Stimulated activated naive CD8-positive, alpha-beta T cell treated with anti-CD3 and anti-CD28 coated beads, Interleukin-15, Interleukin-2, amounts not matched to agents 100 ng/mL and 50 ng/mL, for 24 hours (primary cell): ENCODE measurements at regions not wholly inside any gene's neighbourhood (a gene's known extent, or its start where the extent isn't known, plus 50 kb on each side); places are given as distances from the start of the nearest gene placed in this dataset.

Experiments
- H3K27ac Mint-ChIP-seq: one replicate; pipeline ENCODE4 v1.8.0; 2021; ENCODE audit warnings: mild to moderate bottlenecking, mixed read lengths
- H3K27me3 Mint-ChIP-seq: one replicate; pipeline ENCODE4 v1.8.0; 2021; ENCODE audit warnings: mixed read lengths
- H3K36me3 Mint-ChIP-seq: one replicate; pipeline ENCODE4 v1.8.0; 2021; ENCODE audit warnings: low read depth, mixed read lengths
- H3K4me1 Mint-ChIP-seq: one replicate; pipeline ENCODE4 v1.8.0; 2021; ENCODE audit warnings: low read depth, mixed read lengths
- H3K4me3 Mint-ChIP-seq: one replicate; pipeline ENCODE4 v1.8.0; 2021; ENCODE audit warnings: mild to moderate bottlenecking, mixed read lengths
- H3K9me3 Mint-ChIP-seq: one replicate; pipeline ENCODE4 v1.8.0; 2021; ENCODE audit warnings: mixed read lengths

GRCh38 chr5:68647743-68648142, 432.2 kb downstream of the PIK3R1 start:
- H3K9me3 Mint-ChIP-seq: no peaks in the 10 kb centered on the region
- H3K27me3 Mint-ChIP-seq: peaks cover 5% of the 10 kb centered on the region
- H3K4me1 Mint-ChIP-seq: no peaks in the 10 kb centered on the region
- H3K36me3 Mint-ChIP-seq: no peaks in the 10 kb centered on the region
- H3K27ac Mint-ChIP-seq: no peak overlapping the region
- H3K4me3 Mint-ChIP-seq: no peak overlapping the region

- H3K36me3 Mint-ChIP-seq: no peaks in the 10 kb centered on the region
Observed at GRCh38 chr5:68648944-68649857, 433.6 kb downstream of the PIK3R1 start.

DNA sequence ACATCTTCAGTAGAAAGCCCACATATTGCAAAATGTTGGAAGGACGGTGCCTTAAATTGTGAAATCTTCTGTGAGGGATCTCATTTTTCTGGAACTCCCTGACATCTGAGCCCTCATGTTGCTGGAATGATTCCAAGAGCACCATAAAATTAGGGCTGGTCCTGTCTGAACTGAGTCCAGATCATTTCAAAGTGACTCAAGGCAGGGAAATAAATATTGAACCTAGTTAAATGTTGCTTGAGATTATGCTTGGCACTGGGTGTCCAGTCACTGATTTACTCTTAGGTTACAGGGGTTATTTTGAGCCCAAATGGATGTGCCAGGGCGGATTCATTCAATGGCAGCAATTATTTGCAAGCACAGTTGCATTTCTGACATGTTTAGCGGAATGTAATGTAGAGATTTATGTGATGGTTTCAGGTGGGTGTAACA, 437.0 kb downstream of the PIK3R1 start:
- Mint-ChIP-seq H3K36me3 (no peaks in the 10 kb centered on the region), H3K27me3 (peaks cover 5% of the 10 kb centered on the region), H3K27ac (no peak overlapping the region), H3K9me3 (no peaks in the 10 kb centered on the region), H3K4me3 (no peak overlapping the region), H3K4me1 (no peaks in the 10 kb centered on the region)

More at GRCh38 chr5:68648944-68649857, 433.6 kb downstream of the PIK3R1 start:
- Mint-ChIP-seq H3K27me3 (peaks cover 5% of the 10 kb centered on the region), H3K4me1 (no peaks in the 10 kb centered on the region), H3K27ac (no peak overlapping the region), H3K9me3 (no peaks in the 10 kb centered on the region), H3K4me3 (no peak overlapping the region)

DNA sequence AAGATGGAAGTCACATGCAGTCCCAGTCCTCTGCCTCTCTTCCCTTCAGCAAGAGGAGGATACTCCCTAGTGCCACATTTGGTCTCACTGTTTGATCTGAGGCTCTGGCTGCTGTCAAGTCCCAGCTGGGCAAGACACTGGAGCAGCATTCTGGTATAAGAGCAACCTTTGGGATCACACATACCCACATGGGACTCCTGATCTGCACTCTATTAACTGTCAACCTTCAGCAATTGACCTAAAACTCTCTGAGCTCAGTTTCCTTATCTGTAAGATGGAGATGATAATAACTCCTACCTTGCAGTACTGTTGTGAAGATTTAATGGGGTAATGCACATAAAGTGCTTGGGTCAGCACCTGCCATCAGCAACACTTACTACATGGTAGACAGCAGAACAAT, 437.9 kb downstream of the PIK3R1 start:
- H3K4me3 Mint-ChIP-seq: no peak overlapping the region
- peaks cover 5% of the 10 kb centered on the region for H3K27me3 Mint-ChIP-seq
- H3K4me1 Mint-ChIP-seq: no peaks in the 10 kb centered on the region
- no peaks in the 10 kb centered on the region for H3K36me3 Mint-ChIP-seq
- no peak overlapping the region for H3K27ac Mint-ChIP-seq
- no peaks in the 10 kb centered on the region for H3K9me3 Mint-ChIP-seq

DNA sequence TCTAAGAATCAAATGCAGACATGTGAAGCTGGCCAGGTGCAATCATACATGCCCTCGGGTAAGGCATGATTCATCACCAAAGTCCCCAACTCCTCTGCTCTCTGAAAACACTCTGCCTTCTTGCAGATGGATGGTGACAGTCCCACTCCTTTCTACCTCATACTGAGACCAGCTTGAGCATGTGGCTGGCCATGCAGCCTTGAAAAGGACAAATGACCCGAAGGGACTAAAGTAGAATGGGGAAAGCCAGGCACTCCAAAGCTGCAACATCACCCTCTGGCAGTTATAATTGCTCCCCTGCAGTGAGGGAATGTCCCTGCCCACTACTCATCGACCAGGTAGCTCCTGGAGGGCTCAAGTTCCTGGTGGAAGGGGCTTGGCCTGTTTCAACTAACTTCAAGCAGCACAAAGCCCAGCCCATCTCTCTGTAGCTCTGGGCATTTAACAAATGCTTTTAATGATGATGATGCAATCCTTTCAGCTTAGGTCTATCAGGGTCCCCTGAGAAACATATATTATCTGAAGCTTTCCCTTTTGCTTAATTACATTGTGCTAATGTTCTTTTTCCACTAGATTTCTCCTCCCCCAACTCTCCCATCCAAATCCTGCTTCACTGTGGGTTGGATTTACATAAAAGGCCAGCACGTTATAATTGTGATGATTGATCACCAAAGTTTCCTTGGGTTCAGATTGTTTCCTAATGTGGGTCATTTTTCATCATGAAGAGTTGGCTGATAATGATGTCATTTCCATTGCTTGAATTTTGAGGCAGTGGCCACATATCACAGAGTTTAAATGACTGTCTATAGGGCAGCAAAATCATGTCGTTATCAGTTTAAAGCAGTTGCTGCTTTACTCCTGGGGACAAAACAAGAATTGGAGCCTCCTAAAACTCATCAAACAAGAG, 436.5 kb upstream of the SLC30A5 start:
- Mint-ChIP-seq H3K27me3 (no peaks in the 10 kb centered on the region), H3K4me1 (no peaks in the 10 kb centered on the region), H3K9me3 (no peaks in the 10 kb centered on the region), H3K27ac (no peak overlapping the region), H3K36me3 (no peaks in the 10 kb centered on the region), H3K4me3 (no peak overlapping the region)

- H3K27me3 Mint-ChIP-seq: no peaks in the 10 kb centered on the region
- peaks cover 4% of the 10 kb centered on the region for H3K4me1 Mint-ChIP-seq
- H3K27ac Mint-ChIP-seq: no peak overlapping the region
- peaks cover 3% of the 10 kb centered on the region for H3K9me3 Mint-ChIP-seq
- H3K36me3 Mint-ChIP-seq: no peaks in the 10 kb centered on the region
- H3K4me3 Mint-ChIP-seq: no peak overlapping the region
Observed at GRCh38 chr5:68658810-68659372, 434.9 kb upstream of the SLC30A5 start.

- H3K27ac Mint-ChIP-seq: no peak overlapping the region
- no peak overlapping the region for H3K4me3 Mint-ChIP-seq
- no peaks in the 10 kb centered on the region for H3K27me3 Mint-ChIP-seq
- peaks cover 4% of the 10 kb centered on the region for H3K4me1 Mint-ChIP-seq
- no peaks in the 10 kb centered on the region for H3K36me3 Mint-ChIP-seq
- peaks cover 3% of the 10 kb centered on the region for H3K9me3 Mint-ChIP-seq
Observed at GRCh38 chr5:68659881-68660280, 433.9 kb upstream of the SLC30A5 start.

DNA sequence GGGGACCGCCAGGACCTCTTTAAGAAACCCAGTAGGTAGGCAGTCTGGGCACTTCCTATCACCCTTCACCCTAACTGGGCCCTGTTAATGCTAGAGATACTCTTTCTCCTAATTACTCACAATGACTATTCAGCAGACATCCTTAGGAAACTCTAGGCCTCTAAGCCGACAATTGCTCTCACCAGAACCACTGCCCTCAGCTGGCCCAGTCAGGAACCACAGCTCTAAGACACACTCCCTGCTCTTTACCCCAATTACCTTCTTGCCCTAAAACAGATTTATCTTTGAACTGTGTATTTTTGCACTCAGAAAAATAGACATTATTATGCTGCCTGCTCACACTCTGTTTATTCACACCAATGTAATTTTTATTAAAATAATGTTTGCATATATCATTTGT, 432.6 kb upstream of the SLC30A5 start:
- H3K9me3 Mint-ChIP-seq: peaks cover 3% of the 10 kb centered on the region
- H3K27me3 Mint-ChIP-seq: no peaks in the 10 kb centered on the region
- no peak overlapping the region for H3K27ac Mint-ChIP-seq
- H3K4me1 Mint-ChIP-seq: peaks cover 4% of the 10 kb centered on the region
- H3K36me3 Mint-ChIP-seq: no peaks in the 10 kb centered on the region
- no peak overlapping the region for H3K4me3 Mint-ChIP-seq

DNA sequence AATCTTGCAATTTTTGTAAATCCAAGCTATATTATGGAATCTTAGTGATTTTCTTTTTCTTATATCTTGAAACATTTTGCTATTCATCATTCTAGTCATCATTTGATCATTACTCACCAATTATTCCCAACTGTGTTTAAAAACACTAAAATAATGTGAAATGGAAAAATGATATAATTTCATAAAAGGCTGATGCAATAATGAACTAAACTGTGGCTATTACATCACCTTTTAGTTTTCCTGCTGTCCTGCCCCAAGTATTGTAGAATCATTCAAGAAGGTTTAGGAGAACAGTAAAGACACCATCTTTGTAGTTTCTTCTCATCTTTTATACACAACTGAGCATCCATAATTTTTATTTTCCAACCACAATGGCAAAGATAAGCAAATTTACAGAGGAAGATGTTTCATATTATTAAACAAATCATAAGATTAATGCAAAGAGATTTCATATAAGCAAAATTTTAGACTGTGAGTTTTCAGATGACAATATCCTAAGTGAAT, 431.0 kb upstream of the SLC30A5 start:
- peaks cover 4% of the 10 kb centered on the region for H3K4me1 Mint-ChIP-seq
- no peak overlapping the region for H3K4me3 Mint-ChIP-seq
- no peaks in the 10 kb centered on the region for H3K27me3 Mint-ChIP-seq
- no peak overlapping the region for H3K27ac Mint-ChIP-seq
- H3K36me3 Mint-ChIP-seq: no peaks in the 10 kb centered on the region
- H3K9me3 Mint-ChIP-seq: peaks cover 3% of the 10 kb centered on the region

GRCh38 chr5:68669864-68670575, 423.8 kb upstream of the SLC30A5 start:
- Mint-ChIP-seq H3K27ac (no peak overlapping the region), H3K4me3 (no peak overlapping the region), H3K4me1 (no peaks in the 10 kb centered on the region), H3K36me3 (no peaks in the 10 kb centered on the region), H3K9me3 (no peaks in the 10 kb centered on the region), H3K27me3 (no peaks in the 10 kb centered on the region)

DNA sequence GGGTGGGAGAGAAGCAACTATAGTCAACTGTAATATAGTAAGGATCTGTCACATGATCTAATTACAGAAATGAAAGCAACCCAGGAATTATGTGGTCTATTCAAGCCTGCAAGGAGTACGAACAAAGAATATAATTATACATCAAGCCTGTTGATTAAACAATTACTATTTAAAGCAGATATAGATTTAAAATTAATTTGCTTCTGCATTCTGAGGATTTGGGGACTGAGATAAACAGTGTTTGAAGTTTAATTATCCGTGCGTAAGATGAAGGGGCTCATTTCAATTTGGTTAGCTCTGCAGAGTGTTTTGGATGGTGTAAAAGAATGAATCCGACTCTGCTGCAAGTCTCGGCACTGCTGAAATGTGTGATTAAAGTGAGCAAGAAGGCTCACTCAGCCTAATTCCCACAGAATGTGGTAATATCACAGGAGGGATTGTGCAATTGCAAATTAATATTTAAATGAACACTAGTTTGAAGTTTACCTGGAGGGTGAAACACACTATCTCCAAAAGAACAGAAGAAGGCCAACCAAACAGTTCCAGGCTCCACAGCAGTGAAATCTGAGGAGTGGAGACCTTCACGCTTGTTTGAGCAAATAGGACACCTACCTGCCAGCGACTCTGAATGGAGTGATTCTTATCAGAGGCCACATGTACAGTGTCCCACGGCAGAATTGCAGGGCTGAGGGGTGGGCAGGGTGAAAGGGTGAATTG, 420.6 kb upstream of the SLC30A5 start:
- Mint-ChIP-seq H3K4me1 (no peaks in the 10 kb centered on the region), H3K27ac (no peak overlapping the region), H3K27me3 (no peaks in the 10 kb centered on the region), H3K4me3 (no peak overlapping the region), H3K9me3 (no peaks in the 10 kb centered on the region), H3K36me3 (no peaks in the 10 kb centered on the region)

DNA sequence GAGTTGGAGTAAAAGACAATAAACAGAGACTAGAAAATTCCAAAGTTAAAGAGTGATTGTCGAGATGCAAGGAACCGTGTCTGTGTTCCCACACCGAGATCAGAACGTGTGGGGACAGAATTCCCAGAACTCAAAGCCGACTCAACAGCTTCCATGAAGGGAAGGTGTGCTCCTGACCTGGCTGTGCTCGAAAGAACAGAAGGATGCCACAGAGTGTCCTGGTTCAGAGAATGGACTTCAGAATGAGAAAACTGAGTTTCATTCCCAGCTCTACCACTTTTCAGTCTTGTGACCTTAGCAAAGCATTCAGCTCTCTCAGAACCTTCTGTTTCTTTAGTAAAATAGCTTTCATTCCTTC, 420.0 kb upstream of the SLC30A5 start:
- Mint-ChIP-seq H3K4me3 (no peak overlapping the region), H3K4me1 (no peaks in the 10 kb centered on the region), H3K27me3 (no peaks in the 10 kb centered on the region), H3K9me3 (no peaks in the 10 kb centered on the region), H3K27ac (no peak overlapping the region), H3K36me3 (no peaks in the 10 kb centered on the region)

DNA sequence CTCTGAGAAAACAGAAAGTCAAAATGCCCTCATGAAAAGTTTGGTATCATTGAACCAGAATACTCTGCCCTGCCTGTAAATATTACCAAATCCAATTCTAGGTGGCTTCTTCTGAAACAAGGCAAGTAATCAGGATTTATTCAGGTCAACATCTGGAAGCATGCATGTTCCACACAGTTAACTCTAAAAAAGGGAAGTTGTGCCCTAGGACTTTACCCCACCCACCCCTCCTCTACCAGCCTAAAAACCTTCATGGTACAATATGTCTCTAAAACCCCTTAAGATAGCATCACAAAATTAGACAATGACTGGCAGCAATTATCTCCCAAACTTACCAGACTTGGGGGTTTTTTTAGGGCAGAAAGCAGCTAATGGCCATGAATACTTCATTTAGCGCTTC, 414.8 kb upstream of the SLC30A5 start:
- H3K27me3 Mint-ChIP-seq: no peaks in the 10 kb centered on the region
- H3K36me3 Mint-ChIP-seq: no peaks in the 10 kb centered on the region
- no peaks in the 10 kb centered on the region for H3K9me3 Mint-ChIP-seq
- H3K27ac Mint-ChIP-seq: no peak overlapping the region
- H3K4me1 Mint-ChIP-seq: no peaks in the 10 kb centered on the region
- H3K4me3 Mint-ChIP-seq: no peak overlapping the region

GRCh38 chr5:68680366-68680765, 413.4 kb upstream of the SLC30A5 start:
- Mint-ChIP-seq H3K36me3 (no peaks in the 10 kb centered on the region), H3K27ac (no peak overlapping the region), H3K4me1 (no peaks in the 10 kb centered on the region), H3K27me3 (no peaks in the 10 kb centered on the region), H3K9me3 (no peaks in the 10 kb centered on the region), H3K4me3 (no peak overlapping the region)
